IMR-90 (cell line): ENCODE measurements at regions not wholly inside any gene's neighbourhood (a gene's known extent, or its start where the extent isn't known, plus 50 kb on each side); places are given as distances from the start of the nearest gene placed in this dataset.

Experiments
- RCOR1 ChIP-seq: IDR thresholded peaks from 2 replicates; pipeline ENCODE4 v1.6.1; 2012; ENCODE audit warnings: mild to moderate bottlenecking, low read length, improper control_type of control experiment; ENCODE audit not compliant: insufficient replicate concordance
- SMC3 ChIP-seq: fragments of 150-350 bp; IDR thresholded peaks from 2 replicates; pipeline ENCODE4 v1.6.1; 2016; ENCODE audit warnings: low read depth, mild to moderate bottlenecking, antibody characterized with exemption, low read length, moderate library complexity
- TF ChIP-seq, protein P1 (sequence below): conservative IDR thresholded peaks from 2 replicates; pipeline ENCODE4 v1.5.1; 2012; ENCODE audit warnings: mild to moderate bottlenecking, low read depth, low read length, improper control_type of control experiment
- TF ChIP-seq, protein P2 (sequence below): fragments of 150-350 bp; IDR thresholded peaks from 2 replicates; pipeline ENCODE4 v1.6.1; 2016; ENCODE audit warnings: low read depth, mild to moderate bottlenecking, low read length, moderate library complexity, borderline replicate concordance

DNA sequence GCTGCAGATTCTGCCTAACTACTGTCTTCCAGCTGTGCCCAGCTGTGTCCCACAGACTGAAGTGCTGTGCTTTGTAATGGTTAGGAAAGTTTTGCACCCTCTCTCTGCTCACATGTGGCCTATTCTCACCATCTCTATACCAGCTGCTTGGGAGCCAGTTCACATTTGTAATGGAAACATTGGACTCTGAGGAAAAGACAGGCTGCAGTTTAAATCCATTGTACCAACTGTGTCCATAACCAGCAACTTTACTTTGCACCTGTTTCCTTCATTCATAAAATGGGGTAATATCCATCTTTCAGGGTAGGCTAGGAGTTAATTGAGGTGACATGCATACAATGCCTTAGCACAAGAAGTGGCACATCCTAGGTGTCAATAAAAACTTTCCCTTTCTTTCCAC, 344.0 kb downstream of the TNS1 start:
- TF ChIP-seq, protein P1, sequence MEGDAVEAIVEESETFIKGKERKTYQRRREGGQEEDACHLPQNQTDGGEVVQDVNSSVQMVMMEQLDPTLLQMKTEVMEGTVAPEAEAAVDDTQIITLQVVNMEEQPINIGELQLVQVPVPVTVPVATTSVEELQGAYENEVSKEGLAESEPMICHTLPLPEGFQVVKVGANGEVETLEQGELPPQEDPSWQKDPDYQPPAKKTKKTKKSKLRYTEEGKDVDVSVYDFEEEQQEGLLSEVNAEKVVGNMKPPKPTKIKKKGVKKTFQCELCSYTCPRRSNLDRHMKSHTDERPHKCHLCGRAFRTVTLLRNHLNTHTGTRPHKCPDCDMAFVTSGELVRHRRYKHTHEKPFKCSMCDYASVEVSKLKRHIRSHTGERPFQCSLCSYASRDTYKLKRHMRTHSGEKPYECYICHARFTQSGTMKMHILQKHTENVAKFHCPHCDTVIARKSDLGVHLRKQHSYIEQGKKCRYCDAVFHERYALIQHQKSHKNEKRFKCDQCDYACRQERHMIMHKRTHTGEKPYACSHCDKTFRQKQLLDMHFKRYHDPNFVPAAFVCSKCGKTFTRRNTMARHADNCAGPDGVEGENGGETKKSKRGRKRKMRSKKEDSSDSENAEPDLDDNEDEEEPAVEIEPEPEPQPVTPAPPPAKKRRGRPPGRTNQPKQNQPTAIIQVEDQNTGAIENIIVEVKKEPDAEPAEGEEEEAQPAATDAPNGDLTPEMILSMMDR, result no peak
- TF ChIP-seq, protein P2, sequence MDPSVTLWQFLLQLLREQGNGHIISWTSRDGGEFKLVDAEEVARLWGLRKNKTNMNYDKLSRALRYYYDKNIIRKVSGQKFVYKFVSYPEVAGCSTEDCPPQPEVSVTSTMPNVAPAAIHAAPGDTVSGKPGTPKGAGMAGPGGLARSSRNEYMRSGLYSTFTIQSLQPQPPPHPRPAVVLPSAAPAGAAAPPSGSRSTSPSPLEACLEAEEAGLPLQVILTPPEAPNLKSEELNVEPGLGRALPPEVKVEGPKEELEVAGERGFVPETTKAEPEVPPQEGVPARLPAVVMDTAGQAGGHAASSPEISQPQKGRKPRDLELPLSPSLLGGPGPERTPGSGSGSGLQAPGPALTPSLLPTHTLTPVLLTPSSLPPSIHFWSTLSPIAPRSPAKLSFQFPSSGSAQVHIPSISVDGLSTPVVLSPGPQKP, result no peak
- TF ChIP-seq RCOR1 (no peak), SMC3 (no peak)
